Naive thymus-derived CD8-positive, alpha-beta T cell (primary cell): ENCODE measurements at regions not wholly inside any gene's neighbourhood (a gene's known extent, or its start where the extent isn't known, plus 50 kb on each side); places are given as distances from the start of the nearest gene placed in this dataset.
A peak's percentile ranks its signal among the peaks of the same experiment; 100 is the strongest.

Experiments used
- ATAC-seq, 2 donors: fragments of 150-1000 bp; cut with Tn5 transposase in 1 of 2; sonication (Bioruptor Pico), chemical (Tn5 transposase) in 1 of 2; 1 replicate in 1 of 2; 2 replicates in 1 of 2; pipeline ENCODE4 v1.10.0; 2021; ENCODE audit warnings: mild to moderate bottlenecking in 2 of 2, moderate library complexity in 2 of 2
- POLR2A ChIA-PET: fragments of 350-600 bp; sonication (Branson Sonifier 250); formaldehyde crosslinking; loops from one replicate; lab custom pipeline; 2021; ENCODE audit warnings: antibody characterized with exemption; lab: Charles Lee
- DNase-seq, 10 donors: peaks; one replicate each; pipeline versions ENCODE4 v3.0.0 to v3.0.0-alpha.2; 2020 to 2022
- H3K27ac Mint-ChIP-seq, 10 donors: one replicate each; pipeline ENCODE4 v1.8.0; 2020 to 2022; ENCODE audit warnings: mild to moderate bottlenecking in 10 of 10, mixed read lengths in 10 of 10, moderate library complexity in 4 of 10, inconsistent platforms in 1 of 10
- H3K27me3 Mint-ChIP-seq, 5 donors: one replicate each; pipeline ENCODE4 v1.8.0; 2021 to 2022; ENCODE audit warnings: mixed read lengths in 5 of 5
- H3K36me3 Mint-ChIP-seq, 3 donors: one replicate each; pipeline ENCODE4 v1.8.0; 2020 to 2022; ENCODE audit warnings: mixed read lengths in 3 of 3, mild to moderate bottlenecking in 2 of 3, inconsistent platforms in 1 of 3
- H3K4me1 Mint-ChIP-seq, 4 donors: one replicate each; pipeline ENCODE4 v1.8.0; 2021 to 2022; ENCODE audit warnings: mixed read lengths in 4 of 4
- H3K4me3 Mint-ChIP-seq, 10 donors: one replicate each; pipeline ENCODE4 v1.8.0; 2020 to 2022; ENCODE audit warnings: mild to moderate bottlenecking in 10 of 10, mixed read lengths in 10 of 10, moderate library complexity in 6 of 10, inconsistent platforms in 1 of 10
- H3K9me3 Mint-ChIP-seq, 9 donors: one replicate each; pipeline ENCODE4 v1.8.0; 2020 to 2022; ENCODE audit warnings: mixed read lengths in 9 of 9, mild to moderate bottlenecking in 3 of 9, inconsistent platforms in 1 of 9, moderate library complexity in 1 of 9

- Mint-ChIP-seq H3K4me3 (no peak overlapping the region), H3K27ac (peak overlapping the region in 1 of 10 donors; percentile 43), H3K27me3 (peaks cover 0 to 3% (median 0%) of the 10 kb centered on the region in 5 donors), H3K9me3 (no peaks in the 10 kb centered on the region), H3K4me1 (peaks cover 0 to 5% (median 3%) of the 10 kb centered on the region in 4 donors), H3K36me3 (no peaks in the 10 kb centered on the region)
- POLR2A ChIA-PET, result no interaction called here
- DNase-seq (no peak), ATAC-seq (no peak)
These were observed 98.8 kb upstream of the TAF1B start for GRCh38 chr2:9744256-9745004.

DNA sequence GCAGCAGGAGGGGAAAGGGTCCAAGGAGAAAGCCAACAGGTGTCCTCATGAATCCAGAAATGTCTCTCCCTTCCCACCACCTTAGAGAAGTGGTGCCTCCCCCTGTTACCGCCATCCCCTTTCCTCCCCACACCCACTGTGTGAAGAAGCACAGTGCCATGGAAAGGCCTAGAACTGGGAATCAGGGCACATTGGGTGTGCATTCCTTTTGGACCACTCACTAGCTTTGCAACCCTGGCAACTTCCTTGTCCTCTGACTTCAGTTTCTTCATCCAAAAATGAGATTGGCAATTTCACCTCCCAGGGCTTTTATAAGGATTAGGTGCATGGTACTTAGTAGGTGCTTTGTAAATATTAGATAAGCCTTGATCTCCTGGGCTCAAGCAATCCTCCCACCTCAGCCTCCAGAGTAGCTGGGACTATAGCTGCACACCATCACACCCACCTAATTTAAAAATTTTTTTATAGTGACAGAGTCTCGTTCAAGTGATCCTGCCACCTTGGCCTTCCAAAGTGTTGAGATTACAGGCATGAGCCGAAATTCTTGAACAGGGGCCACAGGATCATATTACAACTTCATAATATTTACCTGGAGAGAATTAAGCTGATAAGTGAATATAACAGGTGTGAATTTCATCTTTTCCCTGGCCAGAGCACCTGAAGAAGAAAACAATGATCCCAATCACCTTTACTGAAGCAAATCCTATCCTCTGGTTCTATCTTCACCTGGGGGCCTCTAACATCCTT is 97.9 kb upstream of the TAF1B start:
- ATAC-seq (no peak), DNase-seq (no peak)
- peaks cover 0 to 3% (median 0%) of the 10 kb centered on the region in 5 donors for H3K27me3 Mint-ChIP-seq
- H3K4me3 Mint-ChIP-seq, result no peak overlapping the region
- POLR2A ChIA-PET, result no interaction called here
- H3K9me3 Mint-ChIP-seq, result no peaks in the 10 kb centered on the region
- H3K27ac Mint-ChIP-seq, result no peak overlapping the region
- peaks cover 0 to 2% (median 0%) of the 10 kb centered on the region in 4 donors for H3K4me1 Mint-ChIP-seq
- no peaks in the 10 kb centered on the region for H3K36me3 Mint-ChIP-seq

DNA sequence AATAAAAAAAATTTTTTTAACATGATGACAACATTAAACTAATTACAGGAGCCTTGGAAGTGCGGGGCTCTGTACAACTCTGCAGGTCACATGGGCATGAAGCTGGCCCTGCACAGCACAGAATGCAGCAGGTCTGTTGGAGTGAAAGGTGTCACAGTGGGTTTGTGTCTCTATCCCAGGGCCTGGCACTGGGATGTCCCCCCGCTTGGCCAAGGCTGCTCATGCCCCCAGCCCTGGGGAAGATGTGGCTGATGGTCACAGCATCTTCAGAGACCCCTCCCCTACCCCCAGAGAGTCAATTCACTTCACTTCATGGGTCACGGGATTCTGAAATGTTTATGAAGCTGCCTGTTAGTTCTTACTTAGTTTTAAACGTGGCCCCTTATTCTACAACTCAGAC is 95.9 kb upstream of the TAF1B start:
- Mint-ChIP-seq H3K27ac (no peak overlapping the region), H3K4me3 (no peak overlapping the region), H3K36me3 (no peaks in the 10 kb centered on the region), H3K4me1 (peaks cover 0 to 18% (median 5%) of the 10 kb centered on the region in 4 donors), H3K9me3 (no peaks in the 10 kb centered on the region), H3K27me3 (peaks cover 0 to 3% (median 0%) of the 10 kb centered on the region in 5 donors)
- no peak for ATAC-seq
- POLR2A ChIA-PET, result no interaction called here
- no peak for DNase-seq

DNA sequence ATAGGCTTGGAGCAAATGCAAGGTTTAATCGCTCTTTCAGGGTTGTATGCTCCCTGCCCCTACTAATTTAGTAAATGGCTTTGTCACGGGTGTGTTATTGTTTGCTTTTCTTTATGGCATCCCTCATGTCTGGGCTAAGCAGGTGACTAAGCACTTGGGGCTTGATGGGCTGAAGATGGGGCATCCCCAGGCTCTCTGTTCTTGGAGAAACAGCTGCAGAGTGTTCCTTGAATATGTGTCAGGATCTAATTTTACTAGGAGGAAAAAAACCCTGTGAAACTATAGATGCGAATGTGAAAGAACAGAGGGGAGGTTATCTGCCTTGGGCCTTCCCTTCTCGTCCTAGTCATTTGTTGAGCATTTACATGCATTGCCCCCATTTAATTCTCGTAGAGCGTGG is 94.7 kb upstream of the TAF1B start:
- Mint-ChIP-seq H3K27me3 (peaks cover 2 to 8% (median 3%) of the 10 kb centered on the region in 5 donors), H3K36me3 (no peaks in the 10 kb centered on the region), H3K27ac (no peak overlapping the region), H3K4me1 (peaks cover 12 to 29% (median 13%) of the 10 kb centered on the region in 4 donors), H3K4me3 (no peak overlapping the region), H3K9me3 (no peaks in the 10 kb centered on the region)
- DNase-seq (no peak), ATAC-seq (no peak)
- POLR2A ChIA-PET, result no interaction called here

DNA sequence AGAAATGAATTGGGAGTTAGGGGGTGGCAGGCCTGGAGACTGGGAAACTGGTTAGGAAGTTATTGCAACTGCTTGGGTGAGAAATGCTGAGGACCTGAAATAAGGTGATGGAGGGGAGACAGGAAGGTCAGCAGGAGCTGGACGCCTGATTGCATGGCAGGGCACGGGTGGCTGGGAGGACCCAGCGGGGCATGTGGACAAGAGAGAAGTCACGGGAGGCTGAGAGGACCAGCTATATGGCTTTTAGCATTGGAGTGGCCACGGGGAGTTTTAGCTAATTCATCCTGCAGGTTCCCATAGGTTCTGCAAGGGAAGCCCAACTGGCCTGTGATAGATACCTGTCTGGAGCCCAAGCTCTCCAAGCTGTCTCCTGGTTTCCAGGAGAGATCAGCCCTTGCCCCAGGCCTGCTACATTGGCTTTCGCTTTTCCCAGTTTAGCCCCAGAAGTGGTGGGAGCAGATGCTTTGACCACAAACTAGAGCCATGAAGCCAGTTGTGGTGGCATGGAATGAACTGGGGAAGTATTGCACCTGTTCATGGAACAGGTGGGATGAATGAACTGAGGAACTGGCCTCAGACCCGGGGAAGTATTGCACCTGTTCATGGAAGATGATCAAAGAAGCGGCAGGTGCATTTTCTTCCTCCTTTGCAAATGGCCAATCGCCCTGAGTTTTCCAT is 93.6 kb upstream of the TAF1B start:
- no peak overlapping the region for H3K4me3 Mint-ChIP-seq
- no peak overlapping the region for H3K27ac Mint-ChIP-seq
- POLR2A ChIA-PET, result no interaction called here
- peak in 1 of 10 donors; percentile 23 for DNase-seq
- H3K36me3 Mint-ChIP-seq, result no peaks in the 10 kb centered on the region
- ATAC-seq, result no peak
- peaks cover 2 to 19% (median 7%) of the 10 kb centered on the region in 5 donors for H3K27me3 Mint-ChIP-seq
- no peaks in the 10 kb centered on the region for H3K9me3 Mint-ChIP-seq
- H3K4me1 Mint-ChIP-seq, result peaks cover 19 to 38% (median 21%) of the 10 kb centered on the region in 4 donors

DNA sequence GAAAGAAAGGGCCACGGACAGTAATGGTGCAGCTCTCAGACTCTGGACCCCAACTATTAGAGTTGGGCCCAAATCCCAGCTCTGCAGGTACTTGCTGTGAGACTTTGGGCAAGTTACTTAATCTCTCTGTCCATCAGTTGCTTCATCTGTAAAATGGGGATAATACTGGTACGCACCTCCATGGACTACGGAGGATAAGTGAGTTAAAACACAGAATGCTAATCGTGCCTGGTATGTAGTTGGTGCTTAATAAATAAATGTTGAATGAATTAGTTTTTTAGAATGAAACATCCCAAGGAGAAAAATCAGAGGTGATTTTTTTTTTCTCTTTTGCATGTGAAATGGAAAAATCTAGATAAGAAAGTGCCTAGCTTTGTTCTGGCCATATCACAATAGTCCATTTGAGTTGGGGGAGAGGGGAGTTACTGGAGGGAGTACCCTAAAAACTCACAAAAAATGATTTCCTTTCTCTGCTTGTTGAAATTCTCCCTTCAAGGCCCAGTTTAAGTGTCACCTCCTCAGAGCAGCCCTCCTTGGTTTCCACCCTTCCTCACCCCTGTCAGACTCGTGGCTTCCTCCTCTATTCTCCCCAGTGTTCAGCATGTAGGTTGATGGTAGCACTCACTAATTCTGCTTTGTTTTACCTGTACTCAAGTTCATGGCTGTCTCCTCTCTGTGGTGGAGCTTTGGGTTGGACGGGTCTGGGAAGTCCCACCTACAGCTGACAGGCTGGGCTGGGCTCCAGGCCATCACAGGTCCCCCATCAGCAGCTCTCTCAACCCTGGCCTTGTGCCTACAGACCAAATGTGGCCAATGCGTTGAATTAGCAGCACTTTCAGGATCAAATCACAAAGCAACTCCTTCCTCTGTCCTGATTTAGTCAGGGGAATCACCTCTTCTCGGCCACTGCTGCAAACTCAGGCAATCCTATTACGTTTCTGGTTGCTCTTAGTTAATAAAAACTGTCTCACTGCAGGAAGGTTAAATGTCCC is 92.8 kb upstream of the TAF1B start:
- Mint-ChIP-seq H3K4me3 (no peak overlapping the region), H3K27ac (no peak overlapping the region), H3K9me3 (no peaks in the 10 kb centered on the region), H3K36me3 (no peaks in the 10 kb centered on the region), H3K4me1 (peaks cover 22 to 45% (median 28%) of the 10 kb centered on the region in 4 donors), H3K27me3 (peaks cover 6 to 27% (median 11%) of the 10 kb centered on the region in 5 donors)
- DNase-seq (no peak), ATAC-seq (no peak)
- POLR2A ChIA-PET, result no interaction called here

- ATAC-seq, result no peak
- Mint-ChIP-seq H3K27me3 (peaks cover 10 to 40% (median 19%) of the 10 kb centered on the region in 5 donors), H3K36me3 (no peaks in the 10 kb centered on the region), H3K4me1 (peaks cover 22 to 49% (median 29%) of the 10 kb centered on the region in 4 donors), H3K9me3 (no peaks in the 10 kb centered on the region), H3K27ac (peak overlapping the region in 2 of 10 donors; percentile 13 to 31), H3K4me3 (no peak overlapping the region)
- no peak for DNase-seq
- POLR2A ChIA-PET, result interaction anchor here (0.5 kb wide), 1 partner anchor 93 kb away, joined by 4 read pairs; no protein-coding TSS in a partner anchor
These were observed 91.4 kb upstream of the TAF1B start for GRCh38 chr2:9751831-9752230.

- H3K9me3 Mint-ChIP-seq, result no peaks in the 10 kb centered on the region
- POLR2A ChIA-PET, result interaction anchor here (1.0 kb wide), 1 partner anchor 122 kb away, joined by 3 read pairs; the partner anchor contains the start of gene YWHAQ
- H3K4me3 Mint-ChIP-seq, result peak overlapping the region in 6 of 10 donors; percentile 19 to 90 (median 64)
- peak overlapping the region in 5 of 10 donors; percentile 20 to 95 (median 91) for H3K27ac Mint-ChIP-seq
- H3K27me3 Mint-ChIP-seq, result peaks cover 10 to 42% (median 22%) of the 10 kb centered on the region in 5 donors
- H3K4me1 Mint-ChIP-seq, result peaks cover 23 to 54% (median 32%) of the 10 kb centered on the region in 4 donors
- DNase-seq, result peak in 1 of 10 donors; percentile 49
- no peaks in the 10 kb centered on the region for H3K36me3 Mint-ChIP-seq
- peak; percentile 50 to 78 for ATAC-seq
These were observed 90.6 kb upstream of the TAF1B start for GRCh38 chr2:9752441-9753275.

- POLR2A ChIA-PET, result no interaction called here
- peak overlapping the region in 6 of 10 donors; percentile 30 to 90 (median 64) for H3K4me3 Mint-ChIP-seq
- ATAC-seq (no peak), DNase-seq (peak in 1 of 10 donors; percentile 10)
- no peaks in the 10 kb centered on the region for H3K9me3 Mint-ChIP-seq
- peaks cover 23 to 57% (median 33%) of the 10 kb centered on the region in 4 donors for H3K4me1 Mint-ChIP-seq
- H3K27me3 Mint-ChIP-seq, result peaks cover 10 to 43% (median 22%) of the 10 kb centered on the region in 5 donors
- H3K36me3 Mint-ChIP-seq, result no peaks in the 10 kb centered on the region
- peak overlapping the region in 5 of 10 donors; percentile 20 to 95 (median 91) for H3K27ac Mint-ChIP-seq
These were observed 90.0 kb upstream of the TAF1B start for GRCh38 chr2:9753276-9753600.

GRCh38 chr2:9753665-9754531 is 89.4 kb upstream of the TAF1B start:
- H3K4me1 Mint-ChIP-seq, result peaks cover 23 to 57% (median 33%) of the 10 kb centered on the region in 4 donors
- no peak for ATAC-seq
- no peaks in the 10 kb centered on the region for H3K36me3 Mint-ChIP-seq
- POLR2A ChIA-PET, result no interaction called here
- DNase-seq, result no peak
- H3K27ac Mint-ChIP-seq, result peak overlapping the region in 4 of 10 donors; percentile 3 to 95 (median 70)
- peak overlapping the region in 7 of 10 donors; percentile 1 to 90 (median 44) for H3K4me3 Mint-ChIP-seq
- H3K27me3 Mint-ChIP-seq, result peaks cover 10 to 44% (median 27%) of the 10 kb centered on the region in 5 donors
- no peaks in the 10 kb centered on the region for H3K9me3 Mint-ChIP-seq
